Activated CD4-positive, alpha-beta T cell treated with anti-CD3 and anti-CD28 coated beads for 24 hours (primary cell): ENCODE measurements at regions not wholly inside any gene's neighbourhood (a gene's known extent, or its start where the extent isn't known, plus 50 kb on each side); places are given as distances from the start of the nearest gene placed in this dataset.
"Not testable (repeated sequence)": the region's sequence is repeated elsewhere in the genome, so short reads cannot be mapped to it uniquely, and the experiment has no call there.

Experiments used
- DNase-seq, 2 donors: peaks; one replicate each; pipeline ENCODE4 v3.0.0-alpha.2; 2020; ENCODE audit warnings: low read depth in 2 of 2

DNA sequence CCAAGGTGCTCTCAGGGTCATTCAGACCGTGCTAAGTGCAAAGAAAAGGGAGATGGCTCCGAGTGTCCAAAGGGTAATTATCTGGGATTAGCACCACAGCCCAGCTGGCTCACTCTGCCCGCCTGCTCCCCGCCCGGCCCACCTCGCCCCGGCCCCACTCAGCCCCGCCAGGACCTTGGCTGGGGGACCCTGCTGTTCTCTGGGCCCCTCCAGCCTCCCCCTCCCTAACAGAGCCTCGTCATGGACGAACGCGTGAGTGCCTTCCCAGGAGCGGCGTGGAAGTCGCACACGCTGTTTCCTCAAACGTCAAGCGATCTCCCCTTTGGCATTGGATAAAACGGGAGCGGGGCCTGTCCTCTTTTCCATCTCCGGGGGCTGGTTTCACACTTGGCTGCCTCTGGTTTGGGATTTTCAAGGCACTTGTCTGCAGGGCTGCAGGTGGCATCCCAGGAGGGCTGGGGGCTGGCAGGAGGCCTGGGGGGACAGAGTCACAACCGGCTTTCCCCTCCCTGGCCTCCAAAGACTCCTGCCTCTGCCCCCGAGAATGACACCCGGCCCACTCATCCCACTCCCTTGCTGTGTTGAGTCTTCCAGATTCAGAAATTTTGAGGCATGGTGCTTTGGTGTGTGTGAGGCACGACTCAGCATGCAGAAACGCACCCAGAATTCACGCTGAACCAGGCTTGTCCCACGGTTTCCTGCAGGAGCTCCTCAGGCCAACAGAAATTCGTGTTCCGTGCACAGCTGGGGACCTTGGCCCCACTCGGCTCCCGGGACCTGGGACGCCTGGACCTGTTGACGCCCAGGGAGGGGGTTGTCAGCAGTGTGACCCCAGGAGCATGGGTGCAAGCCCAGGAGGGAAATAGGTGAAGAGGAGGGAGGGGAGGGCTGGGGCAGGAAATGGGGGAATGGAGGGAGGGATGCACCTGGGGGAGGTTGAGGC, 110.0 kb downstream of the PDGFA start:
- no peak for DNase-seq

DNA sequence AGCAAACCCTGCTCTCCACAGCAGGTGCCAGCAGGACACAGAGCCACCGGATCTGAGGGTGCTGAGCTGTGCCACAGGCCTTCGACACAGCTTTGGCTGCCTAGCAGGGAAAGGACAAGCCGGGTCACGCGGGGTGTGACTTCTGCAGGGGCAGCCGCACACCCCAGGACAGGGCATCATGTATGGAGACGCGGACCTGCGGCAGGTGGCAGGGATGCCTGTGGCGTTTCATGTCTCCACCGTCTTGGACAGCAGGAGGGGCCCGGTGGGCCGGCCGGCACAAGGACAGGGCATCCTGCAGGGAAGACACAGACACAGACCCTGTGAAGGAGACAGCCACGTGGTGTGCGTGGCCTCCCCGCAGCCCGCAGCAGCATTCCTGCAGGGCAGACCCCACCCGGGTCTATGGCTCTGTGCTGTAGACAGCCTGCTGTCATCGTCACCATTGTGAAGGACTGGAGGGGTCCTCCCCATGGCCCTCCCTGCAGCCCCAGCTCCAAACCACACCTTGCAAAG, 109.2 kb downstream of the PDGFA start:
- no peak for DNase-seq

DNA sequence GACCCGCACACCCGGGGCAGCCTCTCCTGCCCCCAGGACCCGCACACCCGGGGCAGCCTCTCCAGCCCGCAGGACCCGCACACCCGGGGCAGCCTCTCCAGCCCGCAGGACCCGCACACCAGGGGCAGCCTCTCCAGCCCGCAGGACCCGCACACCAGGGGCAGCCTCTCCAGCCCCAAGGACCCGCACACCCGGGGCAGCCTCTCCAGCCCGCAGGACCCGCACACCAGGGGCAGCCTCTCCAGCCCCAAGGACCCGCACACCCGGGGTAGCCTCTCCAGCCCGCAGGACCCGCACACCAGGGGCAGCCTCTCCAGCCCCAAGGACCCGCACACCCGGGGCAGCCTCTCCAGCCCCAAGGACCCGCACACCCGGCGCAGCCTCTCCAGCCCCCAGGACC, 108.5 kb downstream of the PDGFA start:
- DNase-seq = not testable (repeated sequence)

DNA sequence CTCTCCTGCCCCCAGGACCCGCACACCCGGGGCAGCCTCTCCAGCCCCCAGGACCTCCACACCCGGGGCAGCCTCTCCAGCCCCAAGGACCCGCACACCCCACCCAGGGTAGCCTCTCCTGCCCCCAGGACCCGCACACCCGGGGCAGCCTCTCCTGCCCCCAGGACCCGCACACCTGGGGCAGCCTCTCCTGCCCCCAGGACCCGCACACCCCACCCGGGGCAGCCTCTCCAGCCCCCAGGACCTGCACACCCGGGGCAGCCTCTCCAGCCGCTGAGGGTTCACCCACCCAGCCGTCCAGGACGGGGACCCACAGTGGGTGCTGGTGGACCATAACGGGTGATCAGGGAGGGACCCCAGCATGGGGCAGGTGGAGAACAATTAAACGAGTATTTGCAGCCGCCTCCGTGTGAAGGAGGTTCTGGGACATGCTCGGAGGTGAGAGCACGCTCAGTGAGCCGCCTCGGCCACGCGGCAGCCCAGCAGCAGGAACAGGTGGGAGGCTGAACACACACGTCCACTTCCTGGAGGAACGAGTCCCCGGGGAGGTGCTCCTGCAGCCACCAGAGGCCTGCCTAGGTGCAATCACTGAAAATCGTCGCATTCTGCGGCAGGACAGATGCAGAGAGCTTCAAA, 107.9 kb downstream of the PDGFA start:
- DNase-seq = no peak

DNA sequence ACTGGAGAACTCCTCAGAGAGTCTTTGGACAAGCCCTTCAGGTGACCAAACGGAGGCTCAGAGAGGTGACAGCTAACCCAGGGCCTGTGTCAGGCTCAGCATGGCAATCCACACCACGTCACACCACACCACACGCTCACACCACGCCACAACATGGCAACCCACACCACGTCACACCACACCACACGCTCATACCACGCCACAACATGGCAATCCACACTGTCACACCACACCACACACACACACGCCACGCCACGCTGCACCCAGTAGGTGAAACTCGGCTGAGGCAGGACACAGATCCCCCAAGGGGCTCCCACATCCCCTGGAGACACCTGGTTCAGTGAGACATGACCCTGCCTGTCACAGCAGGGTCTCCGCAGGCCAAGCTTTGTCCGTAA, 107.3 kb downstream of the PDGFA start:
- DNase-seq = no peak

DNA sequence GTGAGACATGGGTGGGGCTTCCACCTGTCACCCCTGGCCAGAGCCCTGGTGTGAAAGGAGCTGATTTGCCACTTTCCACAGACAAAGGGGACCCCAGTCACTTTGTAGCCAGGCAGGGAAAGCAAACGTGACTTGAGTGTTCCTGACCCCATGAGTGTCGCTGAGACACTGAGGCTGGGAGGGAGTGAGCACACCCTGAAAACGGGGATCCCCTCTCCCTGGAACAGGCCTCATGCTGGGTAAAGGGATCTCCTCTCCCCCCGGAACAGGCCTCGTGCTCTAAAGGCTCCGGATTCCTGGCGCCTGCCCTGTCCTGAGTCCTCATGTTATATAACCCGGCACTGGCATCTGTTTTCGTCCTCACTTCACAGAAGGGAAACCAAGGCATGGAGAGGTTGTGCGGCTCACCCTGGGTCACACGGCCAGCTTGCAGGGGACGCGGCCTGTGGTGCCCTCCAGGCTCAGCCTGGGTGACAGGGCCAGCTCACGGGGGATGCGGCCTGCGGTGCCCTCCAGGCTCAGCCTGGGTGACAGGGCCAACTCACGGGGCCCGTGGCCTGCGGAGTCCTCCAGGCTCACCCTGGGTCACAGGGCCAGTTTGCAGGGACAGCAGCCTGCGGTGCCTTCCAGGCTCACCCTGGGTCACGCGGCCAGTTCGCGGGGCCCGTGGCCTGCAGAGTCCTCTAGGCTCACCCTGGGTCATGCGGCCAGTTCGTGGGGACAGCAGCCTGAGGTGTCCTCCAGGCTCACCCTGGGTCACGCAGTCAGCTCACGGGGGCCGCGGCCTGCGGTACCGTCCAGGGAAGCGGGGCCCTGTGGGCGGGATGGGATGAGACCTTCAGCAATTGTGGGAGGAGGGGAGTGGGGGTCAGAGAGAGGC, 104.7 kb downstream of the PDGFA start:
- no peak for DNase-seq

DNA sequence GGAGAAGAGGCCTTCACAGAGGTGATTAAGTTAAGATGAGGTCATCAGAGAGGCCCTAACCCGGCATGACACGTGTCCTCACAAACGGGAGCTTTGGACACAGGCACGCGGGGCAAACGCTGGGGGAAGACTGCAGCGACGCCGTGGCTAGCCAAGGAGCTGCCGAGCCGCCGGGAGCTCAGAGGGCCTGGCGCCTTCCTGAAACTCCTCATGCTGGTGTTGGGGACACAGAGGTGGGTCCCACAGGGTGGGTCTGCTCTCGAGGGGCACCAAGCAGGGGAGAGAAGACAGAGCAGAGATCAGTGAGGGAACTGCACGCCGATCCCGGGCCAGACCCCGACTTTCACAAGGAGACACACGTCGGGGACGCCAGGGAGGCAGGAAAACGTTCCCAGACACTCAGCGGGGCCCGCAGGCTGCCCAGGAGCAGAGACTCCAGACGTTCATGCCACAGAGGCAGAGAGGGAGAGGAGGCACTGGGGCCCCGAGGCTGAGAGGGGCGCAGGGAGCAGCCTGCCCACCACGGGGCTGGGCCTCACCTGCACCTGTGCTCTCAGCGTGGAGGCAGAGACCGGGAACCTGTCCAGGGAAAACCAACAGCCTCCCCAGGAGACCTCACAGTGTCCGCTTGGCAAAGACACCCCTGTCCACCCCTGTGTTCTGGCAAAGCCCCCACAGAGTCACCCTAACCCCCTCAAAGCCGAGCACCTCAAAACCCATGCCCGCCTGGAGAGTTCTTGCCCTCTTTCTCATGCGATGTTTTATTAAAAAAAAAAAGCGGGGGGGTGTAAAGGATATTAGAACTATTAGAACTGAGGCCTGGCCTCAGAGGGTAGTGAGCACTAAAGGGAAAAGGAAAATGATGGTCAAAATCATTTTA, 103.8 kb downstream of the PDGFA start:
- DNase-seq = no peak

DNA sequence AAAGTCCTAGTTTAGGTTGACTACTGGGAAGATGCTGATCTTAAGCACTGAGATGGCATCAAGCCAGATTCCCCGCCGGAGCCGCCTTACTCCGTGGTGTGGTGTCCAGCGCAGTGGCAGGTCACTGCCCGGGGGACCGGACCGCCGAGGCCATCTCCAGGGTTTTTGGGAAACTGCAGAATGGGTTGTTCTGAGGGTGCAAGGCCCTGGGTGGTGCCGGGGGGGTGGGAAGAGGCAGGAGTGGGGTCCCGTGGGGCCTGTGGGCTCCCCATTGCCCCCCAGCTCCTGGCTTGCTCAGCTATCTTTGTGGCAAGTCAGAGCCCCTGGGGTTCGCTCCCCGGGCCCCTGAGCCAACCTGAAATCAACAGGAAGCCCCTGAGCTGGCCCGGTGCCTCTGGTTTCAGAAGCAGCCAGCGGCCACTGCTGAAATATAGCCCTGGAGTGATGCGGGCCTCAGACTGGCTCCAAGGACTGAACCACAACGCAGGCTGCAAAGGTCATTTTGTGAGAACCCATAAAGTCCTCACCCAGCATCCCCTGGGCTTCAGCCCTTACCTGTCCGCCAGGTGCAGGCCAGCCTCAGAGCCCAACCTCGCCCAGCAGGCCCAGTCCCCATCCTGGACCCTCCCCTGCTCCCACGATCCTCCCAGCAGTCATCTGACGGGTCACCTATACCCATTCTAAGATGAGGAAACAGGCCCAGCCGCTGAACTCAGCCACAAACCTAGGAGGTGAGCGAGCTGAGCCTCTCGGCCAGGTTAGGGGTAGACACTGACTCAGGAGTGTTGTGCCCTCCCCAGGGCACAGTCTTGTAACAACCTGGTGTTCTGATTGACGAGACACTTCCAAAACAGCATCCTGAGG, 102.7 kb downstream of the PDGFA start:
- DNase-seq = no peak

DNA sequence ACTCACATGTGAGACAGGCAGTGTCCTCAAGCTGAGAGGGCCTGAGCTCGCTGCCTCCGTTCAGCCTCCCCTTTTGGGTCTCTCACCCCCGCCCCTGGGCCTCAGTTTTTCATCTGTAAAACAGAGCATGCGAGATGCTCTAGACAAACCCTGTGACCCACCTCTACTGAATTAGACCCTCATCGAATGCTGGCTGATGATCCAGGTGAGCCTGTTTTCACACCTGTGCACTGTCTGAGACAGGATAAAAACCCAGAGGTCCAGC, 102.1 kb downstream of the PDGFA start:
- no peak for DNase-seq

DNA sequence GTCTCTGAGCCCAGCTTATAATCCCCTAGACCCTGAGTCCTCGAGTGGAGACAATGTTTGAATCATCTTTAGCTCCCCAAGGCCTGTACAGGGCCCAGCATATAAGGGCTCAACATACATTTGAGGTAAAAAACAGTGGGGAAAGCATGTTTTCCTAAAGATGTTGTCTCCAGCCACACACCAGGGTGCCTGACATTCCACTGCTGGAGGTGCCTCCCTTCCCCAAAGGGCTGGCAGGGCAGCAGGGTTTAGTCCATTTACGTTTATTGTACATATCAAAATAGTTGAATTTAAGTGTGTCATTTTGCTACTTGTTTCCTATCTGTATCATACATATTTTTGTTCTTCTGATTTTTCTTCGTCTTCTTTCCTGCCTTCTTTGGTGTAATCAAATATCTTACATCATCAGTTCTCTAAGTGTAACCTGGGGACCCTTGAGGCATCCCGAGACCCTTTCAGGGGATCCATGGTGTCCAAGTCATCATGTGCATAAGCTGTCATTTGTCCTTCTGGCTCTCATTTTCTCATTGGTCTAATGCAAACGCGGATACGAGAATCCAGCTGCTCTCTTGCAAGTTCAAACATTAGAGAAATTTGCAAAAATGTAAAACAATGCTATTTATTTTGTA, 101.6 kb downstream of the PDGFA start:
- no peak for DNase-seq

DNA sequence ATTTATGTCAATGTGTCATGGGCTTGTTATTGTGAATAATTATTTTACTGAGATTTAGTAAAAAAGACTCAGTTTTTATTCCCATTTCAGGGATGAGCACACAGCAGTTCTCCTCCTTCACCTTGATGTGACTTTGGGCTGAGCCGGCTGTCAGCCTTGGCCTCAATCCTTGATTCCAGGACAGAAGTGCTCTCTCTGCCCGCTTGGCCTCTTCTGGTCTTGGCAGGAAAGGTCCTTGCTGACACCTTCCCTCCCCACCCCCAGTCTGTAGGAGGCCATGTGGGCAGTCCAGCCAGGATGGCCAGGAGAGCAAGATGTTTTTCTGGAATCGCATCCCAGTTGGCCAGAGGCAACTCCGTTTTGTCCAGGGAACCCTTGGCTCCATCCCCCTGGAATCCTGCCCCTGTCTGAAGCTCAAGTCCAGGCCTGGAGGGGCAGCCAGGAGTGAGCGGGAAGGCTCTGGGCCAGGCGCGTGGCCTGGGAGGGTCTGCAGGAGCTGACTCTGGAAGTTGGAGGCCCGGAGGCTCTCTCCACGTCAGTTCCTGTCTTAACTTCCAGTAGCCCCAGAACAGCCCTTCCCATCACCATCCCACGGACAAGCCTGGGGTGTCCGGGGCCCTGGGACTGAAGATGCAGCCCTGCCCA, 100.9 kb downstream of the PDGFA start:
- no peak for DNase-seq

DNA sequence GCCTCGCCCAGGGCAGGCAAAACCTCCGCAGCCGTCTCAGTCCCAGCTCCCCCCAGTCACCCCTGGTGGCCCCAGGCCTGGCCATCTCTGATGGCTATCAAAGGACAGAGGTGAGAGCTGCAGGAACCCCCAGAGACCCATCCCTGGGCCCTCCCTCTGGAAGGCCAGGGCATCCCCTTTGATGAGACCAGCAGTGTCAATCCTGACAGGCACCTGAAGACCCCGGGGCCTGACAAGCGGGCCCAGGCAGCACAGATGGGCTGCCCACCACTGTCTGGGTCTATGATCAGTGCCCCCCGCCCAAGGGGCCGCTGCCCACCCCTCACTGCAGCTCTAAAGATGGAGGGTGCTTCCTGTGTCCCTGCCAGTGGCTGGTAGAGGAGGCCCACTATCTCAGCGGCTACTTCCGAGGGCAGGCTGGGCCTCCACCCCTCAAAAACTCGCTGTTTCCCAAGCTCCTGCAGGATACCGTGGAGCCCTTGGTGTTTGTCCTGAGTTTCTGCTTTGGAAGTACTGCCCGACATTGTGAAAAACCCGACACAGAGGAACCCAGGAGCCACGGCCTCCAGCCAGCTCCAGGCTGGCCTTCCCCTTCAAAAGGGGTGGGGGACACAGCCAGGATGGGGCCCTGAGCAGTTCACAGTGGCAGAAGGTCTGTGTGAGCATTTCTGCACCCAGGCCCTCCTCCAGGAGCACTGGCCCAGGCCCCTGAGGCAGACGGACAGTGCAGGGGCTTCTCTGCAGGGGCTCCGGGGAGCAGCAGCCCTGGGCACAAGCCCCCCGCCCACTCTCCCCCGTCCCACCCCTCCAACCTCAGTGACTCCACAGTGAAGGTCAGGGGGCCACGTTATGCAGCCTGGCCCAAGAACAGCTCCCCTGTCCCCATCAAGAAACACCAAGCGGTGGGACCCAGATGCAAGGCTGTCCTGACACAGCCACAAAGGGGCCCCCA, 99.2 kb downstream of the PDGFA start:
- DNase-seq = no peak

DNA sequence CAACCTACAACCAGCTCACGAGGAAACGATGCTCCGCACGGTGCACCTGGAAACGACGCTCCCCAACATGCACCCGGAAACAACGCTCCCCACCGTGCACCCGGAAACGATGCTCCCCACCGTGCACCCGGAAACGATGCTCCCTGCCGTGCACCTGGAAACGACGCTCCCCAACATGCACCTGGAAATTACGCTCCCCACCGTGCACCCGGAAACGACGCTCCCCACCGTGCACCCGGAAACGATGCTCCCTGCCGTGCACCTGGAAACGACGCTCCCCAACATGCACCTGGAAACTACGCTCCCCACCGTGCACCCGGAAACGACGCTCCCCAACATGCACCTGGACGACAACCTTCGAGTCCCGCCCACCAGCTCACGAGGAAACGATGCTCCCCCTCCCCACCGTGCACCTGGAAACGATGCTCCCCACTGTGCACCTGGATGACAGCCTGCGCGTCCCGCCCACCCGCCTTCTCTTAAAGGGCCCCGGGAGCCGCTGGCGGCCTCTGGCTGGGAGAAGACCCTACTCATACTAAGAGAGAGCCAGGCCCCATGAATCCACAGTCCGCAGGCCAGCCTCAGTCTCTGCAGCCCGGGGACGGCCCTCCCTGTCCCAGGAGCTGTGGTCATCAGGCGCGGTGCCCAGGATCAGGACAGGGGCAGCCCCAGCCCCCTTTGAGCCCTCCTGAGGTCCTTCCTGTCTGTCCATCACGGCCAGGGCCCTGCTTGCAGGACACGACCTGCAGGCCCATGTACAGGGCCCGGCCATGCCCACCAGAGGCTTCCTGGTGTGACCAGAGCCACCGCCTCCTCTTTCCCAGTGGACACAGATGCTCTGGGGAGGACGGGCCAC, 98.3 kb downstream of the PDGFA start:
- no peak for DNase-seq

DNA sequence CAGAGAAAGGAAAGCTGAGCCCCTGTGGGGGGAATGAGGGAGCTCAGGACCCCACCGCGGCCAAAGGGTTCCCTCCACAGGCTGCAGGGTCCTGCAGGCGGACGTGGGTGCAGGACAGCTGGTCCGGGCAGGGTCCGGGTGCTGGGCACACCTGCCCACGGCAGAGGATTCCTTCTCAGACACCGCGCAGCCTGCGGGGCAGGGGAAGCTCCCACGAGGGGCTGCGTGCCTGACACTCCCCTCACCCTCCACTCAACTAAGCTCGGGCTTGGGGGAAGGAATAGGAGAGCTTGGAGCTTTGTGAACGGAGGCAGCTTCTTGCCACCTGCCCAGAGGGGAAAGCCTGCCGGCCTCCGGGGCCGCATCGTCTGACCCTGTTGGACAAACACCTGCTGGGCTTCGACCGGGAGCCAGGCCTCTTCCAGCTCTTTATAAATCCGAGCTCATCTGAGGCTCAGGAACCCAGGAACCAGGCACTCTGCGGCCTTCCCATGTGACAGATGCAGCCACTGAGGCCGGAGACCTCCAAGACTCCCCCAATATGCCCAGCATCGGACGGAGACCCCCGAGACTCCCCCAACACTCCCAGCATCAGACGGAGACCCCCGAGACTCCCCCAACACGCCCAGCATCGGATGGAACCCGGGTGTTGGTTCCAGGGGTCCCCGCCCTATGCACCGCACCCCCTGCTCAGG, 97.3 kb downstream of the PDGFA start:
- no peak for DNase-seq

DNA sequence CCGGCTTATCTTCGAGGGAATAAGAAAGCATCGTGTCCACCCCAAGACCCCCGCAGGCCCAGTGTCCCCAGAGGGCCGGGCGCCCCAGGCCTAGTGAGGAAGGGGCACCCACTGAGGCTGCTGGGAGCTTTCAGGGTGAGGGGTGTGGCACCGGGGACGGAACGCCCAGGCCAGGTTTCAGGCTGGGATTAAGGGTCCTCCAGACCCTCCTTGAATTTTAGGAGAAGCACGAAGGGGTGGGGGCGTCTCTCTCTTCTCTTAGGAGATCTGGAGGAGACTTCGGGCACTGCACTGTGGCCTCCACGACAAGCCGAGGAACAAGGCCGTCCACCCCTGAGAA, 96.8 kb downstream of the PDGFA start:
- no peak for DNase-seq

DNA sequence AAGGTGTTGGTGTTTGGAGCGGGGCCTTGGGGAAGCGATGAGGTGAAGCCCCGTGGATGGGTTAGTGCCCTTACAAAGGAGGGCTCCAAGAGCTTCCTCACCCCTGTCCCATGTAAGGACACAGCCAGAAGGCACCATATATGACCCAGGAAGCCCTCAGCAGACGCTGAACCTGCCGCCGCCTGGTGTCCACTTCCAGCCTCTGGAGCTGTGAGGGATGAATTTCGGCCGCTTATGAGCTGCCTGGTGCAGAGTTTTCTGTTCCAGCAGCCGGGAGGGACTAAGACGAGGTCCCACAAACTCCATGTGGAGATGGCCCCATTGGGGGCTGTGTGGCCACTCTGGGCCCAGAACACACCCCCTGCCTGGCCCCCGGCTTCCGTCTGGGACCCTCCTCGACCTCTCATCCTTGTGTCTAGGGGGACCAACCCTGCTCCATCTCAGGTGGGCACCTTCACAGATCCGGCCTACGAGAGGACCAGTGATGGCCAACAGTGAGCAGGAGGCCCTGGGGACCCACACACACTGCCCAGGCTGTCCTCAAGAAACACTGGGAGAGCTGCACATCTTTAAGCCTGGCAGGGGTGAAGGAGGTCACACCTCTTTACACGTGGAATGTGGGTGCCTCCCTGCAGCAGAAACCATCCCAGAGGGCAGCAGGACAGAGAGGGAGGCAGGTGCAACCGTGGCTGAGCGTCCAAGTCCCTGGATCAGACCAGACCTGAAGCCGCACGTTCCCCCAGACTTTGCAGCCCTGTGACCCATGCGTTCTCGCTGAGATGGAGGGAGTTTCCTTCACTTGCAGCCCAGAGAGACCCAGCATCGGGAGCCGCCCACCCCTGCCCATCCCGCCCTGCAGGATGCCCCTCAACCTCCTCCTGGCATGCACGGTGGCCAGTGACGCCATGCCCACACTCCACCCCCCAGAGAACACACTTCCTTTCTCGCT, 96.1 kb downstream of the PDGFA start:
- no peak for DNase-seq
